Activated naive CD4-positive, alpha-beta T cell treated with anti-CD3 and anti-CD28 coated beads for 36 hours (primary cell): ENCODE measurements at regions not wholly inside any gene's neighbourhood (a gene's known extent, or its start where the extent isn't known, plus 50 kb on each side); places are given as distances from the start of the nearest gene placed in this dataset.

Source experiments
- CTCF ChIA-PET: fragments of 350-600 bp; sonication (Branson Sonifier 250); formaldehyde crosslinking; loops from one replicate; lab custom pipeline; 2021; ENCODE audit warnings: antibody characterized with exemption; lab: Charles Lee
- DNase-seq: peaks from one replicate; pipeline ENCODE4 v3.0.0-alpha.2; 2020
- H3K27ac Mint-ChIP-seq: one replicate; pipeline ENCODE4 v1.8.0; 2021; ENCODE audit warnings: mild to moderate bottlenecking, mixed read lengths
- H3K27me3 Mint-ChIP-seq: one replicate; pipeline ENCODE4 v1.8.0; 2021; ENCODE audit warnings: low read depth, mixed read lengths
- H3K36me3 Mint-ChIP-seq: one replicate; pipeline ENCODE4 v1.8.0; 2021; ENCODE audit warnings: low read depth, mixed read lengths
- H3K4me1 Mint-ChIP-seq: one replicate; pipeline ENCODE4 v1.8.0; 2021; ENCODE audit warnings: low read depth, mixed read lengths
- H3K4me3 Mint-ChIP-seq: one replicate; pipeline ENCODE4 v1.8.0; 2021; ENCODE audit warnings: mild to moderate bottlenecking, moderate library complexity, mixed read lengths
- H3K9me3 Mint-ChIP-seq: one replicate; pipeline ENCODE4 v1.8.0; 2021; ENCODE audit warnings: mixed read lengths
- intact Hi-C: fragments of 100-400 bp; cut with micrococcal nuclease; formaldehyde crosslinking; loops from one replicate; pipeline ENCODE4 v1.15.1; 2023

- CTCF ChIA-PET: interaction anchor here (1.2 kb wide), 1 partner anchor 10 kb away, joined by 3 read pairs; no protein-coding TSS in a partner anchor
- Mint-ChIP-seq H3K4me3 (no peak overlapping the region), H3K4me1 (peaks cover 18% of the 10 kb centered on the region), H3K9me3 (no peaks in the 10 kb centered on the region), H3K27ac (no peak overlapping the region), H3K36me3 (peaks cover 4% of the 10 kb centered on the region), H3K27me3 (no peaks in the 10 kb centered on the region)
- intact Hi-C loops: no loop called here
- no peak for DNase-seq
These were observed 337.6 kb upstream of the OR4E1 start for GRCh38 chr14:22011253-22011642.

GRCh38 chr14:22010545-22011252 is 337.1 kb upstream of the OR4E1 start:
- CTCF ChIA-PET: interaction anchor here (1.2 kb wide), 1 partner anchor 9 kb away, joined by 3 read pairs; no protein-coding TSS in a partner anchor
- Mint-ChIP-seq H3K27me3 (no peaks in the 10 kb centered on the region), H3K9me3 (no peaks in the 10 kb centered on the region), H3K4me3 (no peak overlapping the region), H3K4me1 (peaks cover 18% of the 10 kb centered on the region), H3K27ac (no peak overlapping the region), H3K36me3 (peaks cover 4% of the 10 kb centered on the region)
- DNase-seq: no peak
- intact Hi-C loops: no loop called here

GRCh38 chr14:22008766-22009165 is 335.1 kb upstream of the OR4E1 start:
- H3K4me1 Mint-ChIP-seq: peaks cover 20% of the 10 kb centered on the region
- H3K27me3 Mint-ChIP-seq: no peaks in the 10 kb centered on the region
- no peak for DNase-seq
- intact Hi-C loops: no loop called here
- peaks cover 6% of the 10 kb centered on the region for H3K36me3 Mint-ChIP-seq
- peak overlapping the region; percentile 59 for H3K27ac Mint-ChIP-seq
- H3K4me3 Mint-ChIP-seq: no peak overlapping the region
- no peaks in the 10 kb centered on the region for H3K9me3 Mint-ChIP-seq
- CTCF ChIA-PET: interaction anchor here (0.7 to 1.0 kb wide), 3 partner anchors 17 to 29 kb away, joined by 3 to 5 read pairs (median 4); no protein-coding TSS in a partner anchor

GRCh38 chr14:22007784-22008412 is 334.3 kb upstream of the OR4E1 start:
- Mint-ChIP-seq H3K36me3 (peaks cover 6% of the 10 kb centered on the region), H3K4me3 (peak overlapping the region; percentile 79), H3K27me3 (no peaks in the 10 kb centered on the region), H3K9me3 (no peaks in the 10 kb centered on the region), H3K4me1 (peaks cover 20% of the 10 kb centered on the region), H3K27ac (peak overlapping the region; percentile 94)
- CTCF ChIA-PET: no interaction called here
- peak; percentile 13 for DNase-seq
- intact Hi-C loops: no loop called here

GRCh38 chr14:22007363-22007762 is 333.7 kb upstream of the OR4E1 start:
- H3K4me1 Mint-ChIP-seq: peaks cover 22% of the 10 kb centered on the region
- peak overlapping the region; percentile 94 for H3K27ac Mint-ChIP-seq
- H3K36me3 Mint-ChIP-seq: peaks cover 6% of the 10 kb centered on the region
- peak overlapping the region; percentile 79 for H3K4me3 Mint-ChIP-seq
- intact Hi-C loops: no loop called here
- no peaks in the 10 kb centered on the region for H3K9me3 Mint-ChIP-seq
- DNase-seq: peak; percentile 42
- CTCF ChIA-PET: interaction anchor here (0.8 kb wide), 1 partner anchor 31 kb away, joined by 3 read pairs; no protein-coding TSS in a partner anchor
- no peaks in the 10 kb centered on the region for H3K27me3 Mint-ChIP-seq

- CTCF ChIA-PET: interaction anchor here (1.0 to 2.3 kb wide), 9 partner anchors 10 to 567 kb away, joined by 3 to 8 read pairs (median 5); no protein-coding TSS in a partner anchor
- peaks cover 27% of the 10 kb centered on the region for H3K4me1 Mint-ChIP-seq
- peak overlapping the region; percentile 77 for H3K4me3 Mint-ChIP-seq
- H3K27me3 Mint-ChIP-seq: no peaks in the 10 kb centered on the region
- peak overlapping the region; percentile 90 for H3K27ac Mint-ChIP-seq
- intact Hi-C loops: loop anchor here (1.0 kb wide), 2 partner anchors 37 to 97 kb away; no protein-coding TSS in a partner anchor
- DNase-seq: peak; percentile 42
- H3K9me3 Mint-ChIP-seq: no peaks in the 10 kb centered on the region
- peaks cover 6% of the 10 kb centered on the region for H3K36me3 Mint-ChIP-seq
These were observed 329.8 kb upstream of the OR4E1 start for GRCh38 chr14:22003461-22003860.

GRCh38 chr14:22002860-22003284 is 329.3 kb upstream of the OR4E1 start:
- peaks cover 26% of the 10 kb centered on the region for H3K4me1 Mint-ChIP-seq

GRCh38 chr14:21999402-21999801 is 325.8 kb upstream of the OR4E1 start:
- Mint-ChIP-seq H3K27me3 (no peaks in the 10 kb centered on the region), H3K9me3 (no peaks in the 10 kb centered on the region), H3K4me1 (peaks cover 30% of the 10 kb centered on the region), H3K4me3 (peak overlapping the region; percentile 92), H3K36me3 (peaks cover 8% of the 10 kb centered on the region), H3K27ac (peak overlapping the region; percentile 96)
- intact Hi-C loops: loop anchor here (10.0 kb wide), 2 partner anchors 495 to 855 kb away; no protein-coding TSS in a partner anchor
- CTCF ChIA-PET: interaction anchor here (0.7 to 2.6 kb wide), 11 partner anchors 9 to 571 kb away, joined by 3 to 12 read pairs (median 5); no protein-coding TSS in a partner anchor
- peak; percentile 39 for DNase-seq

More at GRCh38 chr14:22002860-22003284, 329.3 kb upstream of the OR4E1 start:
- H3K27me3 Mint-ChIP-seq: no peaks in the 10 kb centered on the region
- intact Hi-C loops: loop anchor here (1.0 kb wide), 2 partner anchors 37 to 97 kb away; no protein-coding TSS in a partner anchor
- peak; percentile 86 for DNase-seq
- peaks cover 8% of the 10 kb centered on the region for H3K36me3 Mint-ChIP-seq
- CTCF ChIA-PET: interaction anchor here (0.6 to 2.3 kb wide), 12 partner anchors 10 to 849 kb away, joined by 3 to 8 read pairs (median 5); no protein-coding TSS in a partner anchor
- H3K4me3 Mint-ChIP-seq: peak overlapping the region; percentile 77
- no peaks in the 10 kb centered on the region for H3K9me3 Mint-ChIP-seq
- peak overlapping the region; percentile 90 for H3K27ac Mint-ChIP-seq

GRCh38 chr14:21997300-21997699 is 323.7 kb upstream of the OR4E1 start:
- Mint-ChIP-seq H3K27me3 (no peaks in the 10 kb centered on the region), H3K27ac (peak overlapping the region; percentile 96), H3K4me3 (peak overlapping the region; percentile 92), H3K4me1 (peaks cover 32% of the 10 kb centered on the region), H3K9me3 (no peaks in the 10 kb centered on the region), H3K36me3 (peaks cover 8% of the 10 kb centered on the region)
- CTCF ChIA-PET: interaction anchor here (0.6 to 2.0 kb wide), 16 partner anchors 9 to 573 kb away, joined by 3 to 12 read pairs (median 4); no protein-coding TSS in a partner anchor
- intact Hi-C loops: loop anchor here (1.0 to 10.0 kb wide), 4 partner anchors 78 to 858 kb away; no protein-coding TSS in a partner anchor
- peak; percentile 65 for DNase-seq

GRCh38 chr14:21995332-21995731 is 321.7 kb upstream of the OR4E1 start:
- Mint-ChIP-seq H3K27me3 (no peaks in the 10 kb centered on the region), H3K4me1 (peaks cover 33% of the 10 kb centered on the region), H3K9me3 (no peaks in the 10 kb centered on the region), H3K27ac (peak overlapping the region; percentile 96), H3K4me3 (no peak overlapping the region), H3K36me3 (peaks cover 8% of the 10 kb centered on the region)
- no peak for DNase-seq
- CTCF ChIA-PET: interaction anchor here (0.6 kb wide), 2 partner anchors 17 to 859 kb away, joined by 3 read pairs; no protein-coding TSS in a partner anchor
- intact Hi-C loops: loop anchor here (10.0 kb wide), 2 partner anchors 499 to 859 kb away; no protein-coding TSS in a partner anchor

- Mint-ChIP-seq H3K36me3 (peaks cover 8% of the 10 kb centered on the region), H3K4me3 (peak overlapping the region; percentile 38), H3K4me1 (peaks cover 35% of the 10 kb centered on the region), H3K27ac (peak overlapping the region; percentile 82), H3K9me3 (no peaks in the 10 kb centered on the region), H3K27me3 (no peaks in the 10 kb centered on the region)
- CTCF ChIA-PET: interaction anchor here (1.6 to 1.9 kb wide), 2 partner anchors 10 to 16 kb away, joined by 6 to 8 read pairs; no protein-coding TSS in a partner anchor
- intact Hi-C loops: loop anchor here (10.0 kb wide), 2 partner anchors 501 to 861 kb away; no protein-coding TSS in a partner anchor
- no peak for DNase-seq
These were observed 320.2 kb upstream of the OR4E1 start for GRCh38 chr14:21993837-21994236.
